SU-DHL-6 (cell line): ENCODE measurements at regions not wholly inside any gene's neighbourhood (a gene's known extent, or its start where the extent isn't known, plus 50 kb on each side); places are given as distances from the start of the nearest gene placed in this dataset.

Experiments used
- EZH2phosphoT487 ChIP-seq: fragments of 200-600 bp; sonication (generic), shearing (Covaris generic); conservative IDR thresholded peaks from 2 replicates; pipeline ENCODE4 v1.6.1; 2018; ENCODE audit warnings: mild to moderate bottlenecking, antibody characterized with exemption, low read length, moderate library complexity, mixed read lengths
- TF ChIP-seq, protein P1 (sequence below): fragments of 200-600 bp; sonication (generic); IDR thresholded peaks from one replicate; pipeline ENCODE4 v1.5.1; 2017; ENCODE audit warnings: antibody characterized with exemption, mild to moderate bottlenecking, low read length, moderate library complexity; ENCODE audit not compliant: insufficient read depth, poor library complexity, severe bottlenecking

DNA sequence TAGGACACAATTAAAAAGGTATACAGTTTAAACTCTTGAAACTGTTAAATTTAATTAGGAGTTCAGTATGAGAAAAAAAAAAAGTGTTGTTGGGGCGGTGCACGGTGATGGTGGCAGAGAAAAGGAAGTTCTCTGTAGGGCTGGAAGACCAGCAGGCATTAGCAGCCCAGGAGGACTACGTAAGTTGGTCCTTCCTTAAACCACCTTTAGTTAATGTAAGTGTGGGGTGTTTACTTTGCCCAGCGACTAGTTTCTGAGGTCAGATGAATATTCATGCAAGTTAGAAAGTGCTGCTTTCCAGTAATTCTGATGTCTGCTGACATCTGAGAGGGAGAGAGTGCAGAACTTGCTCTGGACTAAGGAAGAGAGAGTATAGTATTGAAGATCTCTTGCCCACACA is 54.9 kb downstream of the NKX2-1 start:
- TF ChIP-seq, protein P1, sequence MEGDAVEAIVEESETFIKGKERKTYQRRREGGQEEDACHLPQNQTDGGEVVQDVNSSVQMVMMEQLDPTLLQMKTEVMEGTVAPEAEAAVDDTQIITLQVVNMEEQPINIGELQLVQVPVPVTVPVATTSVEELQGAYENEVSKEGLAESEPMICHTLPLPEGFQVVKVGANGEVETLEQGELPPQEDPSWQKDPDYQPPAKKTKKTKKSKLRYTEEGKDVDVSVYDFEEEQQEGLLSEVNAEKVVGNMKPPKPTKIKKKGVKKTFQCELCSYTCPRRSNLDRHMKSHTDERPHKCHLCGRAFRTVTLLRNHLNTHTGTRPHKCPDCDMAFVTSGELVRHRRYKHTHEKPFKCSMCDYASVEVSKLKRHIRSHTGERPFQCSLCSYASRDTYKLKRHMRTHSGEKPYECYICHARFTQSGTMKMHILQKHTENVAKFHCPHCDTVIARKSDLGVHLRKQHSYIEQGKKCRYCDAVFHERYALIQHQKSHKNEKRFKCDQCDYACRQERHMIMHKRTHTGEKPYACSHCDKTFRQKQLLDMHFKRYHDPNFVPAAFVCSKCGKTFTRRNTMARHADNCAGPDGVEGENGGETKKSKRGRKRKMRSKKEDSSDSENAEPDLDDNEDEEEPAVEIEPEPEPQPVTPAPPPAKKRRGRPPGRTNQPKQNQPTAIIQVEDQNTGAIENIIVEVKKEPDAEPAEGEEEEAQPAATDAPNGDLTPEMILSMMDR = no peak
- TF ChIP-seq EZH2phosphoT487 = no peak
